Spleen (tissue), 7 donors: ENCODE measurements at regions not wholly inside any gene's neighbourhood (a gene's known extent, or its start where the extent isn't known, plus 50 kb on each side); places are given as distances from the start of the nearest gene placed in this dataset.

ENCODE experiments used
- CTCF ChIP-seq, 11 experiments: fragments of 200-600 bp in 7 of 11; fragments of 450-650 bp in 4 of 11; sonication (generic) in 4 of 11; IDR thresholded peaks in 8 of 11; conservative IDR thresholded peaks in 3 of 11; 1 replicate in 7 of 11; 2 replicates in 4 of 11; pipeline versions ENCODE4 v1.4.0 to v1.8.0; 2016 to 2021; ENCODE audit warnings: antibody characterized with exemption in 11 of 11, inconsistent platforms in 4 of 11, mild to moderate bottlenecking in 1 of 11
- POLR2A ChIP-seq, 3 donors: fragments of 450-650 bp; IDR thresholded peaks; one replicate each; pipeline ENCODE4 v1.5.1; 2017; ENCODE audit warnings: antibody characterized with exemption in 3 of 3, mild to moderate bottlenecking in 1 of 3
- donor health status: DM: no; HTN: no; CAD: no; lungs with moderate emphysema.
- donor health status: DM: no; HTN: no; CAD: no.
- donor health status: DM: no; HTN: no; CAD: no.

DNA sequence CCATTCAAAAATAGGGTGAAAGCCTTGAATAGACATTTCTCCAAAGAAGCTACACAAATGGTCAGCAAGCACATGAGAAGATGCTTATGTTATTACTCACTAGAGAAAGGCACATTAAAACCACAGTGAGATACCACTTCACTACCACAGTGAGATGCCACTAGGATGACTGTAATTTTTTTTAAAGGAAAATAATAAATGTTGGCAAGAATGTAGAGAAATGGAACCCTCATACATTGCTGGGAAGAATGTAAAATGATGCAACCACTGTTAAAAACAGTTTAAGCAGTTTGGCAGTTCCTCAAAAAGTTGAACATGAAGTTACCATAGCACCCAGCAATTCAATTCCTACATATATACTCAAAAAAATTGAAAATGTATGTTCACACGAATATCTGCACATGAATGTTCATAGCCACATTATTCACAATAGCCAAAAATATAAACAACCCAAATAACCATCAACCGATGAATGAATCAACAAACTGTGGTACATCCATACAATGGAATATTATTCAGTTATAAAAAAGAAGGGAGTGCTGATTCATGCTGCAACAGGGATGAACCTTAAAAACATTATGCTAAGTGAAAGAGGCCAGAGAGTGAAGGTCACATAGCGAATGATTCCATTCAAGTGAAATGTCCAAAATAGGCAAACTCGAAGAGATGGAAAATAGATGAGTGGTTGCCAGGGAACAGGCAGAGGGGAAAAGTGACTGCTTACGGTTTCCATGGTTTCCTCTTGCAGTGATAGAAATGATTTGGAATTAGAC, 156.2 kb upstream of the NDUFV2 start:
- no peak for TF ChIP-seq CTCF (IDR thresholded peaks at IDR 0.05 in 8 of 11, conservative IDR thresholded peaks at IDR 0.05 in 3 of 11)
- TF ChIP-seq POLR2A (IDR thresholded peaks at IDR 0.05): no peak
